Mammary epithelial cell (primary cell): ENCODE measurements at regions not wholly inside any gene's neighbourhood (a gene's known extent, or its start where the extent isn't known, plus 50 kb on each side); places are given as distances from the start of the nearest gene placed in this dataset.
"Not testable (repeated sequence)": the region's sequence is repeated elsewhere in the genome, so short reads cannot be mapped to it uniquely, and the experiment has no call there.

ENCODE experiments used
- EZH2 ChIP-seq: IDR thresholded peaks from 2 replicates; pipeline ENCODE4 v1.6.1; 2012; ENCODE audit warnings: low read length, inconsistent platforms, borderline replicate concordance
- TF ChIP-seq, protein P1 (sequence below), 2 donors: IDR thresholded peaks in 1 of 2; conservative IDR thresholded peaks in 1 of 2; 2 replicates each; pipeline ENCODE4 v1.5.1; 2011 to 2012; ENCODE audit warnings: inconsistent platforms in 2 of 2, low read length in 2 of 2, mild to moderate bottlenecking in 2 of 2, control low read depth in 1 of 2, low read depth in 1 of 2; ENCODE audit not compliant: insufficient read depth in 1 of 2; ENCODE audit errors: extremely low read depth in 1 of 2

DNA sequence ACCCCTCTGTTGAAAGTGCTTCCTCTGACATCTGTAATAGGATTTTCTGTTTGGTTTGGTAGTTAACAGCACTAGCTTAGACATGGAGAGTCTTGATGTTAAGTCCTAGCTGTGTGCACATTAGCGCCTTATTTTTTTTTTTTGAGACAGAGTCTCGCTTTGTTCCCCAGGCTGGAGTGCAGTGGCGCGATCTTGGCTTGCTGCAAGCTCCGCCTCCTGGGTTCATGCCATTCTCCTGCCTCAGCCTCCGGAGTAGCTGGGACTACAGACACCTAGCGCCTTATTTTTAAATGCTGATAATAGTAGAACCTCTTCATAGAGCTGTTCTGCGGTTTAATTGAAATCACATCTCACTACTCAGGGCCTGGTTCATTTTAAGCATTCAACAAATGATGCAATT lies 131.5 kb downstream of the PLCE1 start:
- TF ChIP-seq, protein P1, sequence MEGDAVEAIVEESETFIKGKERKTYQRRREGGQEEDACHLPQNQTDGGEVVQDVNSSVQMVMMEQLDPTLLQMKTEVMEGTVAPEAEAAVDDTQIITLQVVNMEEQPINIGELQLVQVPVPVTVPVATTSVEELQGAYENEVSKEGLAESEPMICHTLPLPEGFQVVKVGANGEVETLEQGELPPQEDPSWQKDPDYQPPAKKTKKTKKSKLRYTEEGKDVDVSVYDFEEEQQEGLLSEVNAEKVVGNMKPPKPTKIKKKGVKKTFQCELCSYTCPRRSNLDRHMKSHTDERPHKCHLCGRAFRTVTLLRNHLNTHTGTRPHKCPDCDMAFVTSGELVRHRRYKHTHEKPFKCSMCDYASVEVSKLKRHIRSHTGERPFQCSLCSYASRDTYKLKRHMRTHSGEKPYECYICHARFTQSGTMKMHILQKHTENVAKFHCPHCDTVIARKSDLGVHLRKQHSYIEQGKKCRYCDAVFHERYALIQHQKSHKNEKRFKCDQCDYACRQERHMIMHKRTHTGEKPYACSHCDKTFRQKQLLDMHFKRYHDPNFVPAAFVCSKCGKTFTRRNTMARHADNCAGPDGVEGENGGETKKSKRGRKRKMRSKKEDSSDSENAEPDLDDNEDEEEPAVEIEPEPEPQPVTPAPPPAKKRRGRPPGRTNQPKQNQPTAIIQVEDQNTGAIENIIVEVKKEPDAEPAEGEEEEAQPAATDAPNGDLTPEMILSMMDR (conservative IDR thresholded peaks at IDR 0.05 in 1 of 2, IDR thresholded peaks at IDR 0.05 in 1 of 2; ENCODE audit: extremely low read depth in 1 of 2, insufficient read depth in 1 of 2, low read depth in 1 of 2, low read length in 2 of 2), result not testable (repeated sequence)
- not testable (repeated sequence) for TF ChIP-seq EZH2
